Uterus (tissue), 2 donors: ENCODE measurements at regions not wholly inside any gene's neighbourhood (a gene's known extent, or its start where the extent isn't known, plus 50 kb on each side); places are given as distances from the start of the nearest gene placed in this dataset.

Source experiments
- CTCF ChIP-seq, 4 experiments: fragments of 200-600 bp in 2 of 4; fragments of 450-650 bp in 2 of 4; sonication (generic) in 2 of 4; IDR thresholded peaks; one replicate each; pipeline ENCODE4 v1.5.1; 2016 to 2019; ENCODE audit warnings: antibody characterized with exemption in 4 of 4, mild to moderate bottlenecking in 2 of 4, moderate library complexity in 1 of 4
- POLR2A ChIP-seq, 2 donors: fragments of 450-650 bp; IDR thresholded peaks; one replicate each; pipeline ENCODE4 v1.6.1; 2016; ENCODE audit warnings: antibody characterized with exemption in 2 of 2, mild to moderate bottlenecking in 1 of 2, moderate library complexity in 1 of 2

- TF ChIP-seq CTCF (IDR thresholded peaks at IDR 0.05) (no peak), POLR2A (IDR thresholded peaks at IDR 0.05) (no peak)
These were observed 75.5 kb upstream of the ADGRE5 start for GRCh38 chr19:14305706-14306105.
